ENCODE measurements at regions not wholly inside any gene's neighbourhood (a gene's known extent, or its start where the extent isn't known, plus 50 kb on each side); places are given as distances from the start of the nearest gene placed in this dataset.

GRCh38 chr15:35872577-35872976 lies 326.6 kb upstream of the DPH6 start:
- DNase-seq = no peak

- DNase-seq = no peak
Observed at GRCh38 chr15:35874260-35874905, 328.4 kb upstream of the DPH6 start.

- no peak for DNase-seq
Observed at GRCh38 chr15:35876762-35877161, 330.8 kb upstream of the DPH6 start.

GRCh38 chr15:35880896-35881295 lies 334.9 kb upstream of the DPH6 start:
- no peak for DNase-seq

GRCh38 chr15:35885870-35886269 lies 339.9 kb upstream of the DPH6 start:
- no peak for DNase-seq

GRCh38 chr15:35886765-35887164 lies 340.8 kb upstream of the DPH6 start:
- no peak for DNase-seq

GRCh38 chr15:35888815-35889214 lies 342.9 kb upstream of the DPH6 start:
- no peak for DNase-seq

GRCh38 chr15:35907511-35907910 lies 361.5 kb upstream of the DPH6 start:
- DNase-seq = no peak

GRCh38 chr15:35909414-35909813 lies 363.4 kb upstream of the DPH6 start:
- DNase-seq = no peak

- no peak for DNase-seq
Observed at GRCh38 chr15:35910227-35910626, 364.3 kb upstream of the DPH6 start.

- no peak for DNase-seq
Observed at GRCh38 chr15:35911052-35911777, 365.2 kb upstream of the DPH6 start.

- no peak for DNase-seq
Observed at GRCh38 chr15:35912196-35912595, 366.2 kb upstream of the DPH6 start.

GRCh38 chr15:35914573-35914972 lies 368.6 kb upstream of the DPH6 start:
- DNase-seq = no peak

GRCh38 chr15:35921046-35921445 lies 375.1 kb upstream of the DPH6 start:
- no peak for DNase-seq

GRCh38 chr15:35925275-35926006 lies 379.5 kb upstream of the DPH6 start:
- no peak for DNase-seq

- DNase-seq = no peak
Observed at GRCh38 chr15:35926007-35926380, 380.0 kb upstream of the DPH6 start.

- DNase-seq = no peak
Observed at GRCh38 chr15:35928847-35929246, 382.9 kb upstream of the DPH6 start.

- DNase-seq = no peak
Observed at GRCh38 chr15:35929740-35930444, 383.9 kb upstream of the DPH6 start.

GRCh38 chr15:35931799-35932341 lies 385.9 kb upstream of the DPH6 start:
- no peak for DNase-seq

GRCh38 chr15:35932531-35932930 lies 386.6 kb upstream of the DPH6 start:
- DNase-seq = no peak

GRCh38 chr15:35933531-35933930 lies 387.6 kb upstream of the DPH6 start:
- DNase-seq = no peak

GRCh38 chr15:35934383-35935049 lies 388.6 kb upstream of the DPH6 start:
- DNase-seq = peak; percentile 20

- DNase-seq = no peak
Observed at GRCh38 chr15:35936284-35936683, 390.3 kb upstream of the DPH6 start.

All from MV-4-11 (cell line).